NCI-H1092 (cell line): ENCODE measurements at regions not wholly inside any gene's neighbourhood (a gene's known extent, or its start where the extent isn't known, plus 50 kb on each side); places are given as distances from the start of the nearest gene placed in this dataset.
"Not testable (repeated sequence)": the region's sequence is repeated elsewhere in the genome, so short reads cannot be mapped to it uniquely, and the experiment has no call there.

Experiments used
- DNase-seq: peaks from one replicate; lab custom pipeline; 2025; lab: John Stamatoyannopoulos, UW

- no peak for DNase-seq
Measured at GRCh38 chr14:26655128-26655527, 57.3 kb upstream of the NOVA1 start.

- DNase-seq: no peak
Measured at GRCh38 chr14:26663506-26663905, 65.7 kb upstream of the NOVA1 start.

GRCh38 chr14:26678732-26679420 lies 81.0 kb upstream of the NOVA1 start:
- DNase-seq: not testable (repeated sequence)

GRCh38 chr14:26685401-26685800 lies 87.6 kb upstream of the NOVA1 start:
- DNase-seq: no peak

- DNase-seq: no peak
Measured at GRCh38 chr14:26687301-26687837, 89.5 kb upstream of the NOVA1 start.

GRCh38 chr14:26694521-26694920 lies 96.7 kb upstream of the NOVA1 start:
- DNase-seq: no peak

- no peak for DNase-seq
Measured at GRCh38 chr14:26702721-26703230, 104.9 kb upstream of the NOVA1 start.

GRCh38 chr14:26703686-26704366 lies 106.0 kb upstream of the NOVA1 start:
- DNase-seq: no peak

GRCh38 chr14:26707234-26707633 lies 109.4 kb upstream of the NOVA1 start:
- no peak for DNase-seq

GRCh38 chr14:26709019-26709418 lies 111.2 kb upstream of the NOVA1 start:
- DNase-seq: no peak

- DNase-seq: no peak
Measured at GRCh38 chr14:26719514-26719913, 121.7 kb upstream of the NOVA1 start.

GRCh38 chr14:26722258-26722657 lies 124.4 kb upstream of the NOVA1 start:
- DNase-seq: no peak

GRCh38 chr14:26729851-26730250 lies 132.0 kb upstream of the NOVA1 start:
- DNase-seq: no peak

GRCh38 chr14:26730929-26731618 lies 133.2 kb upstream of the NOVA1 start:
- DNase-seq: peak; percentile 12

GRCh38 chr14:26735811-26736210 lies 138.0 kb upstream of the NOVA1 start:
- no peak for DNase-seq

- DNase-seq: no peak
Measured at GRCh38 chr14:26738571-26738970, 140.7 kb upstream of the NOVA1 start.

- no peak for DNase-seq
Measured at GRCh38 chr14:26741711-26742212, 143.9 kb upstream of the NOVA1 start.

GRCh38 chr14:26743284-26743683 lies 145.5 kb upstream of the NOVA1 start:
- no peak for DNase-seq

GRCh38 chr14:26744903-26745302 lies 147.1 kb upstream of the NOVA1 start:
- no peak for DNase-seq

GRCh38 chr14:26761532-26761931 lies 163.7 kb upstream of the NOVA1 start:
- no peak for DNase-seq

- DNase-seq: no peak
Measured at GRCh38 chr14:26765301-26765700, 167.5 kb upstream of the NOVA1 start.

- no peak for DNase-seq
Measured at GRCh38 chr14:26765768-26766520, 168.1 kb upstream of the NOVA1 start.
